ENCODE measurements at regions not wholly inside any gene's neighbourhood (a gene's known extent, or its start where the extent isn't known, plus 50 kb on each side); places are given as distances from the start of the nearest gene placed in this dataset.
"Not testable (repeated sequence)": the region's sequence is repeated elsewhere in the genome, so short reads cannot be mapped to it uniquely, and the experiment has no call there.

GRCh38 chr3:10109-10996, 186.2 kb upstream of the CHL1 start:
- H3K27ac ChIP-seq; H3K36me3 ChIP-seq; H3K9me3 ChIP-seq (ENCODE audit: severe bottlenecking); DNase-seq; H3K27me3 ChIP-seq (ENCODE audit: insufficient read depth, low read depth, severe bottlenecking); H3K4me3 ChIP-seq (ENCODE audit: low read depth, low read length): not testable (repeated sequence)

GRCh38 chr3:11734-12133, 184.8 kb upstream of the CHL1 start:
- Histone ChIP-seq H3K27ac (no peak overlapping the region), H3K36me3 (no peaks in the 10 kb centered on the region), H3K4me3 (ENCODE audit: low read depth, low read length) (no peak overlapping the region), H3K27me3 (ENCODE audit: insufficient read depth, low read depth, severe bottlenecking) (no peaks in the 10 kb centered on the region), H3K9me3 (ENCODE audit: severe bottlenecking) (no peaks in the 10 kb centered on the region)
- no peak for TF ChIP-seq CTCF (IDR thresholded peaks at IDR 0.05; ENCODE audit: low read depth, low read length)
- DNase-seq: no peak

GRCh38 chr3:14652-15051, 181.9 kb upstream of the CHL1 start:
- Histone ChIP-seq H3K4me3 (ENCODE audit: low read depth, low read length) (no peak overlapping the region), H3K27me3 (ENCODE audit: insufficient read depth, low read depth, severe bottlenecking) (no peaks in the 10 kb centered on the region), H3K9me3 (ENCODE audit: severe bottlenecking) (no peaks in the 10 kb centered on the region), H3K27ac (no peak overlapping the region), H3K36me3 (no peaks in the 10 kb centered on the region)
- TF ChIP-seq CTCF (IDR thresholded peaks at IDR 0.05; ENCODE audit: low read depth, low read length): no peak
- no peak for DNase-seq

DNA sequence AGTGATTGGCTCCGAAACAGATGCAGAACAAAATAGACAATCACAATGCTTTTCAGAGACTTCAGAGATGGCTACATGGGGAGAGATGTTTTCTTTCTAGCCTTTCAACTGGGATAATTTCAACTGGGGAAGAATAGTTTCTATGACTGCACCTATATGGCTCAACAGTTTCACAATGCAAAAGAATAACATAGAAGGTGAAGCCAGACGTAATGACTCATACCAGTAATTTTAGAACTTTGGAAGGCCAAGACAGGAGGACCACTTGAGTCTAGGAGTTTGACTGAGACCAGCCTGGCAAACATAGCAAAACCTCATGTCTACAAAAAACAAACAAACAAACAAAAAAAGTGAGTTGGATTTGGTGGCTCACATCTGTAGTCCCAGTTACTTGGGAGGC, 180.2 kb upstream of the CHL1 start:
- DNase-seq: no peak
- Histone ChIP-seq H3K27me3 (ENCODE audit: insufficient read depth, low read depth, severe bottlenecking) (no peaks in the 10 kb centered on the region), H3K9me3 (ENCODE audit: severe bottlenecking) (no peaks in the 10 kb centered on the region)

DNA sequence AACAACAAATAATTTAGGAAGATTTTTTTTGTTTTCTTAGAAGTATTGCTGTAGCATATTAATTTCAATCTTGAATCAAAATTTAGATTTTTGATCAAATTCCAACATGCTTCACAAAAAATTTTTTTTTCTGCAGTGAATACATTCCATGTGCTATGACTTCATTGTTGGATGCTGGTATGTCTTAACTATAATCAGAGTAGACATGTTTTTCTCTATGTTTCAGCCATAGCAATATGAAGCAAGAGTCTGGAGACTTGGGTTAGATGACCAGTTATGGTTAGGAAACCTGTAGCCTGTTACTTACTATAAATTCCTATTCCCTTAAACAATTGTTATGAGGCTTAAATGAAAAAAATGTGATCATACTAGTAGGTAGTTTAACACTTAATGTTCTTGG, 176.1 kb upstream of the CHL1 start:
- no peak overlapping the region for H3K27ac ChIP-seq
- H3K36me3 ChIP-seq: no peaks in the 10 kb centered on the region
- no peaks in the 10 kb centered on the region for H3K27me3 ChIP-seq (ENCODE audit: insufficient read depth, low read depth, severe bottlenecking)
- no peak overlapping the region for H3K4me3 ChIP-seq (ENCODE audit: low read depth, low read length)
- H3K9me3 ChIP-seq (ENCODE audit: severe bottlenecking): no peaks in the 10 kb centered on the region
- no peak for TF ChIP-seq CTCF (IDR thresholded peaks at IDR 0.05; ENCODE audit: low read depth, low read length)
- DNase-seq: no peak

More for the DNA sequence above, 180.2 kb upstream of the CHL1 start:
- TF ChIP-seq CTCF (IDR thresholded peaks at IDR 0.05; ENCODE audit: low read depth, low read length): no peak
- Histone ChIP-seq H3K27ac (no peak overlapping the region), H3K36me3 (no peaks in the 10 kb centered on the region), H3K4me3 (ENCODE audit: low read depth, low read length) (no peak overlapping the region)

DNA sequence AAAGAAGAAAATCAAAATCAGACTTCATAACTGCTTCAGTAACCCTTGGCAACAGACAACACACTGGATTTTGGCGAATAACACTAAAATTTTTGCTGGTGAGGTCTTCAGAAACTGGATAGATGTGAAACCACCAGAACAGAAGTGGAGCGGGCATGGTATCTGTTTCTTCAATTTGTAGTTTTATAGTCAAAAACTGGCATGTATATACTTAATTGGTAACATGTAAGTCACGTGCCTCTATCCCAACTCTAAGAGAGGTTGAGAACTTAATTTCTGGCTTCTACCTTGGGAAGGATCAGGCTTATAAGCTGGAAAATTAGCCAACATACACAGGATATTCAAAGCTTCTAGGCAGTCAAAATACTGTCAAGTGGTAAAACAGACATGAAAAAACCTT, 172.6 kb upstream of the CHL1 start:
- H3K9me3 ChIP-seq (ENCODE audit: severe bottlenecking): no peaks in the 10 kb centered on the region
- TF ChIP-seq CTCF (IDR thresholded peaks at IDR 0.05; ENCODE audit: low read depth, low read length): no peak
- H3K36me3 ChIP-seq: no peaks in the 10 kb centered on the region

More for the DNA sequence above, 172.6 kb upstream of the CHL1 start:
- no peak for DNase-seq
- Histone ChIP-seq H3K27me3 (ENCODE audit: insufficient read depth, low read depth, severe bottlenecking) (no peaks in the 10 kb centered on the region), H3K4me3 (ENCODE audit: low read depth, low read length) (no peak overlapping the region), H3K27ac (no peak overlapping the region)

Measured in WERI-Rb-1 (cell line).